Right atrium auricular region (tissue), 2 donors: ENCODE measurements at regions not wholly inside any gene's neighbourhood (a gene's known extent, or its start where the extent isn't known, plus 50 kb on each side); places are given as distances from the start of the nearest gene placed in this dataset.

ENCODE experiments used
- DNase-seq: peaks from one replicate; pipeline ENCODE4 v3.0.0-alpha.2; 2019; ENCODE audit warnings: low spot score
- H3K27ac ChIP-seq, 2 donors: fragments of 200-600 bp; sonication (generic); 1 replicate in 1 of 2; 2 replicates in 1 of 2; pipeline ENCODE4 v1.5.1; 2016 to 2019
- H3K27me3 ChIP-seq, 2 donors: fragments of 200-600 bp; sonication (generic); one replicate each; pipeline versions ENCODE4 v1.5.1 to v1.6.0; 2017 to 2019
- H3K36me3 ChIP-seq: fragments of 200-600 bp; sonication (generic); one replicate; pipeline ENCODE4 v1.5.1; 2016
- H3K4me1 ChIP-seq, 2 donors: fragments of 200-600 bp; sonication (generic); one replicate each; pipeline versions ENCODE4 v1.5.1 to v1.6.0; 2017 to 2019
- H3K4me3 ChIP-seq, 2 donors: fragments of 200-600 bp; sonication (generic); 1 replicate in 1 of 2; 2 replicates in 1 of 2; pipeline ENCODE4 v1.5.1; 2017 to 2019; ENCODE audit warnings: mild to moderate bottlenecking in 1 of 2, moderate library complexity in 1 of 2
- H3K9me3 ChIP-seq, 2 donors: fragments of 200-600 bp; sonication (generic); one replicate each; pipeline ENCODE4 v1.5.1; 2019
- TF ChIP-seq, protein P1 (sequence below), 2 donors: fragments of 200-600 bp; sonication (generic); IDR thresholded peaks; one replicate each; pipeline ENCODE4 v1.5.1; 2019; ENCODE audit warnings: antibody characterized with exemption in 2 of 2

DNA sequence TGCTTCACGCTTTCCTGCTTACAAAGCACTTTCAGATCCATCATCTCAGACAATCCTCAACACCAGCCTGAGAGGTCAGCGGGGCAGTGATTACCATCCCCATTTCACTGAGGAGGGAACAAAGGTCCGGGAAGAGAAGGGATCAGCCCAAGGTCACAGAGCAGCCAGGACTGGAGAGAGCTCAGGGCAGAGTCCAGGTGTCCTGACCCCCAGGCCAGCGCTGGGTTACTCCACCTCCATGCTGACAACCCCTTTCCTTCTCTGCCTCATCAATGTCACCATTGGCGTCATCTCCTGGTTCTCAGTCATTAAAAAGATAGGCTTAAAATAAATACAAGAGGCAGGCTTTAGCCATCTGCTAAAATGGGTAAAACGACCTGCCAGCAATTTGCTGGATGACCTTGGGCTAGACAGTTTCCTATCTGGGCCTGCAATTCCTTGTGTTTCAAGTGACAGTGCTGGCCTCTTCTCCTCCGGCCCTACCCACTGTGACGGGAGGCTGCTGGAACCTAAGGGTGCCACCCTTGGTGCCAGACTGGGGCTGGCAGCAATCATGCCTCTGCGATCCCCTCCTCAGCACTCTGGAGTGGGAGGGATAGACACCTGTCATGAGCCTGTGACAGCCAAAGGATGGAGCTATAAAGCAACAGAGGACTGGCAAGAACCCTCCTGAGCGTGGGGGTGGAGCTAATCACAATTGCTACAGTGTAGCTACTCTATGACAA, 79.5 kb upstream of the CCL1 start:
- H3K9me3 ChIP-seq: no peaks in the 10 kb centered on the region
- H3K27me3 ChIP-seq: no peaks in the 10 kb centered on the region
- H3K27ac ChIP-seq: no peak overlapping the region
- H3K36me3 ChIP-seq: no peaks in the 10 kb centered on the region
- TF ChIP-seq, protein P1, sequence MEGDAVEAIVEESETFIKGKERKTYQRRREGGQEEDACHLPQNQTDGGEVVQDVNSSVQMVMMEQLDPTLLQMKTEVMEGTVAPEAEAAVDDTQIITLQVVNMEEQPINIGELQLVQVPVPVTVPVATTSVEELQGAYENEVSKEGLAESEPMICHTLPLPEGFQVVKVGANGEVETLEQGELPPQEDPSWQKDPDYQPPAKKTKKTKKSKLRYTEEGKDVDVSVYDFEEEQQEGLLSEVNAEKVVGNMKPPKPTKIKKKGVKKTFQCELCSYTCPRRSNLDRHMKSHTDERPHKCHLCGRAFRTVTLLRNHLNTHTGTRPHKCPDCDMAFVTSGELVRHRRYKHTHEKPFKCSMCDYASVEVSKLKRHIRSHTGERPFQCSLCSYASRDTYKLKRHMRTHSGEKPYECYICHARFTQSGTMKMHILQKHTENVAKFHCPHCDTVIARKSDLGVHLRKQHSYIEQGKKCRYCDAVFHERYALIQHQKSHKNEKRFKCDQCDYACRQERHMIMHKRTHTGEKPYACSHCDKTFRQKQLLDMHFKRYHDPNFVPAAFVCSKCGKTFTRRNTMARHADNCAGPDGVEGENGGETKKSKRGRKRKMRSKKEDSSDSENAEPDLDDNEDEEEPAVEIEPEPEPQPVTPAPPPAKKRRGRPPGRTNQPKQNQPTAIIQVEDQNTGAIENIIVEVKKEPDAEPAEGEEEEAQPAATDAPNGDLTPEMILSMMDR (IDR thresholded peaks at IDR 0.05): no peak
- H3K4me1 ChIP-seq: no peaks in the 10 kb centered on the region
- no peak overlapping the region for H3K4me3 ChIP-seq
- no peak for DNase-seq

DNA sequence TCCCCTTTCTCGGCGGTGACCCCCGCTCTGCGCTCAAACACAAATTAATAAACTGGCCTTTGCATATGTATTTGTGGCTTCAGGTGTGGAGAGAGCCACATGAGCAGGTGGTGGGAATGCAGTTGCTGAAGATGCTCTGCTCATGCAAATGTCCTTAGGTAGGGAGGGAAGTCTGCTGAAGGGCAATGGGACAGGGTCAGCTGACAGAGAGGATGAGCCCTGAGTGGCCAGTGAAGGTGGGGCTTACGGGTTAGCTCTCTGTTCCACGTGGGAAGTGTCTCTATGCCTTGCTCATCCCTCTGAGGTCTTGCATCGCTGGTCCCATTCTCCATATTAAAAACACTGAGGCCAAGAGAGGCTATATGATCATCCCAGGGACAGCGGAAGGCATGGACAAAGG, 74.2 kb upstream of the CCL1 start:
- Histone ChIP-seq H3K36me3 (no peaks in the 10 kb centered on the region), H3K27ac (no peak overlapping the region), H3K4me3 (no peak overlapping the region), H3K9me3 (no peaks in the 10 kb centered on the region), H3K27me3 (no peaks in the 10 kb centered on the region), H3K4me1 (no peaks in the 10 kb centered on the region)
- DNase-seq: no peak
- TF ChIP-seq, protein P1 (IDR thresholded peaks at IDR 0.05): no peak

GRCh38 chr17:34436607-34437006, 73.6 kb upstream of the CCL1 start:
- Histone ChIP-seq H3K4me3 (no peak overlapping the region), H3K9me3 (no peaks in the 10 kb centered on the region), H3K4me1 (no peaks in the 10 kb centered on the region), H3K27ac (no peak overlapping the region), H3K27me3 (no peaks in the 10 kb centered on the region), H3K36me3 (no peaks in the 10 kb centered on the region)
- TF ChIP-seq, protein P1 (IDR thresholded peaks at IDR 0.05): no peak
- DNase-seq: no peak

- DNase-seq: no peak
- H3K4me1 ChIP-seq: no peaks in the 10 kb centered on the region
- no peak overlapping the region for H3K27ac ChIP-seq
- no peak overlapping the region for H3K4me3 ChIP-seq
- TF ChIP-seq, protein P1 (IDR thresholded peaks at IDR 0.05): no peak
- H3K9me3 ChIP-seq: no peaks in the 10 kb centered on the region
- H3K36me3 ChIP-seq: no peaks in the 10 kb centered on the region
- no peaks in the 10 kb centered on the region for H3K27me3 ChIP-seq
Measured at GRCh38 chr17:34435182-34435928, 72.3 kb upstream of the CCL1 start.

DNA sequence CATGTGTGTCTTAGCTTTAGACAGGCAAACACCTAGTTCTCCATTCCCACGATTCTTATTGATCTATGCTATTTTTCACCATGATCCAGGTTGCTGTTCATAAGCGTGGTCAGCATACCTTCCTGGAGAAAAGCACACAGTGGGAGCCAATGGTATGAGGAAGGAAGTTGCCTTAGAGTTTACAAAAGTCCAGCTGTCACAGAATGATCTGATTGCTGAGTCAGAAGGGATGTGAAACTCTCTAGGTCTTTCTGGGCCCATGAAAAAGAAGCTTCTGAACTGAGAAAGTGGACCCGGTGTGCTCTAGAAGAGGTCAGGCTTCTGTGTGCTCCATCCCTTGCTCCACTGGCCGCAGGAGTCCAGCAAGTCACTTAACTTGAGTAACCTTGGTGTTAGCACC, 71.0 kb upstream of the CCL1 start:
- Histone ChIP-seq H3K4me1 (no peaks in the 10 kb centered on the region), H3K9me3 (no peaks in the 10 kb centered on the region), H3K36me3 (no peaks in the 10 kb centered on the region), H3K4me3 (no peak overlapping the region), H3K27ac (no peak overlapping the region), H3K27me3 (no peaks in the 10 kb centered on the region)
- no peak for DNase-seq
- TF ChIP-seq, protein P1 (IDR thresholded peaks at IDR 0.05): no peak
